Activated naive CD4-positive, alpha-beta T cell treated with anti-CD3 and anti-CD28 coated beads, Interleukin-2, amount 10 ng/mL, durations not matched to agents 7 days and 5 days (primary cell): ENCODE measurements at regions not wholly inside any gene's neighbourhood (a gene's known extent, or its start where the extent isn't known, plus 50 kb on each side); places are given as distances from the start of the nearest gene placed in this dataset.

ENCODE experiments used
- CTCF ChIA-PET: fragments of 350-600 bp; sonication (Branson Sonifier 250); formaldehyde crosslinking; loops from one replicate; lab custom pipeline; 2021; ENCODE audit warnings: antibody characterized with exemption; lab: Charles Lee
- DNase-seq: peaks from one replicate; pipeline ENCODE4 v3.0.0-alpha.2; 2020
- H3K27ac Mint-ChIP-seq: one replicate; pipeline ENCODE4 v1.8.0; 2021; ENCODE audit warnings: mild to moderate bottlenecking, moderate library complexity, mixed read lengths
- H3K27me3 Mint-ChIP-seq: one replicate; pipeline ENCODE4 v1.8.0; 2021; ENCODE audit warnings: mild to moderate bottlenecking, mixed read lengths
- H3K36me3 Mint-ChIP-seq: one replicate; pipeline ENCODE4 v1.8.0; 2021; ENCODE audit warnings: mixed read lengths
- H3K4me1 Mint-ChIP-seq: one replicate; pipeline ENCODE4 v1.8.0; 2021; ENCODE audit warnings: mixed read lengths
- H3K4me3 Mint-ChIP-seq: one replicate; pipeline ENCODE4 v1.8.0; 2021; ENCODE audit warnings: mild to moderate bottlenecking, moderate library complexity, mixed read lengths
- H3K9me3 Mint-ChIP-seq: one replicate; pipeline ENCODE4 v1.8.0; 2021; ENCODE audit warnings: mixed read lengths

DNA sequence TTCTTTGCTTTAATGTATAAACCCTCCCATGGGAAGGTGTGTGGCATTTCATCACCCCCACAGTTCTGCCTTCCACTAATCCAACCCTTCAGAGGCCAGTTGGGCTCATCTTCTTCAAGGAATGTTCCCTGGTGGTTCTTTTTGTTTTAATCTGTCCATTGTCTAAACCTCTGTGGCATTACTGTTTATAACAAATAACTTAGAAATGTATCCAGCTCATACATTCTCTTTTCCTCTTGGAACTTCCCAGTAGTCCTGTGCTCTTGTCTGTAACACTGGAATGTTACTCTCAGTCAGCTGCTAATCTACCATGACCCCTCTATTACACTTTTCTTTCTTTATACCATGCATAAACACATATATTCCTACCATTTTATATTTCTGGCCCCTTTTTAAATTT, 213.5 kb upstream of the TARS1 start:
- H3K4me3 Mint-ChIP-seq, result no peak overlapping the region
- no peaks in the 10 kb centered on the region for H3K36me3 Mint-ChIP-seq
- peaks cover 2% of the 10 kb centered on the region for H3K9me3 Mint-ChIP-seq
- no peak for DNase-seq
- no peaks in the 10 kb centered on the region for H3K4me1 Mint-ChIP-seq
- no peak overlapping the region for H3K27ac Mint-ChIP-seq
- H3K27me3 Mint-ChIP-seq, result no peaks in the 10 kb centered on the region
- CTCF ChIA-PET, result no interaction called here

DNA sequence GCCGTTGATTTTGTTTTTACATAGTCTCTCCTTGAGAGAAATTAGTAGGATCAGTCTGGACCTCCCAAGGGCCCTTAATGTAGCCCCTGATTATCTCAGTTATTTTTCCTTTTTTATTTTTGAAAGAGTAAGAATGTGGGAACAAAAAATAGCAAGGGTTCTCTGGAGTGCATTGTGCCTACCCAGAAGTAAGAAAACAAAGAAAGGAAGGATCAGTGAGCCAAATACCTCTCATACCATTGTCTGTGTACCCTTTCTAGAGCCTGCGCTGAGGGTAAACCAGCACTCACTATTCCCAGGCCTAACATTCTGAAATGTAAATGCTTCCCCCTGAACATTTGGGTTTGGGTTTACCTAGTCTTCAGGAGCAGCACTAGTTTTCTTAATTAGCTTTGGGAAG, 213.0 kb upstream of the TARS1 start:
- CTCF ChIA-PET, result no interaction called here
- H3K27me3 Mint-ChIP-seq, result no peaks in the 10 kb centered on the region

DNA sequence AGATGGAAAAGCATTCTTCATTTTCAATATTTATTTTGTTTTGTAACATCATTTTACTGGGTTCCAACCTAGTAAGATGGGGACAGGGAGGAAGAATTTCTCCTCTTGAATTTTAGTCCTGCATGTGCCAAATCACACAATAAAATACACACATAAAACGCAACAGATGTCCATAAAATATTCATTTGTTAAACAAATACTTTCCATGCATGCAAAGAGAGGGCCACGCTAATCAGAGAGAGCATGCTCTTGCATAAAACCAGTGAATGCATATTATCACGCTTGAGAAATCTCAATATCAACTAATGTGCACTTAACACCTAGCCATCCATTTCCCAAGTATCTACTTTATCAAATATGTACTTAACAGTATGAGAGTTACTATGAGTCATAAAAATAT, 212.6 kb upstream of the TARS1 start:
- Mint-ChIP-seq H3K27me3 (no peaks in the 10 kb centered on the region), H3K36me3 (no peaks in the 10 kb centered on the region), H3K4me3 (no peak overlapping the region), H3K4me1 (no peaks in the 10 kb centered on the region), H3K9me3 (peaks cover 2% of the 10 kb centered on the region), H3K27ac (no peak overlapping the region)
- no peak for DNase-seq
- CTCF ChIA-PET, result no interaction called here

More for the DNA sequence above, 213.0 kb upstream of the TARS1 start:
- Mint-ChIP-seq H3K4me3 (no peak overlapping the region), H3K4me1 (no peaks in the 10 kb centered on the region), H3K36me3 (no peaks in the 10 kb centered on the region), H3K9me3 (peaks cover 2% of the 10 kb centered on the region), H3K27ac (no peak overlapping the region)
- DNase-seq, result no peak

DNA sequence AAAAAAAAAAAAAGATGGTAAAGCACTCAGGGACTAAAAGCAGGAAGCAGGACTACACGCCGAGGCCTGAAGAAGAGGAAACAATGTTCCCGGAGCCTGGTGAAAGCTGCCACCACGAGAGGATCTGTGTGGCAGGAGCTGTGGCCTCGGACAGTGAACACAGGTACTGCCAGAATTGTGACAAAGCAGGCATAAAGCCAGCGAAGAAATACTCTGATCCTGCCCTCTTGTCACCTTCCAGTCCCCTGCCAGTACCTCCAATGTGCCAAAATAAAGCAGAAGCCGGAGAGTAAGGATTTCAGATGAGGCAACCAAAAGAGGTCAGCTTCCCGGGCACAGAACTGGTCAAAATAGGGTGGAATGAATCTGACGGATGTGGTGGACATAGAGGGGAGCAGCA, 211.5 kb upstream of the TARS1 start:
- H3K9me3 Mint-ChIP-seq, result peaks cover 2% of the 10 kb centered on the region
- no peak for DNase-seq
- H3K4me1 Mint-ChIP-seq, result no peaks in the 10 kb centered on the region
- H3K27ac Mint-ChIP-seq, result no peak overlapping the region
- H3K4me3 Mint-ChIP-seq, result no peak overlapping the region
- H3K27me3 Mint-ChIP-seq, result no peaks in the 10 kb centered on the region
- CTCF ChIA-PET, result no interaction called here
- no peaks in the 10 kb centered on the region for H3K36me3 Mint-ChIP-seq

DNA sequence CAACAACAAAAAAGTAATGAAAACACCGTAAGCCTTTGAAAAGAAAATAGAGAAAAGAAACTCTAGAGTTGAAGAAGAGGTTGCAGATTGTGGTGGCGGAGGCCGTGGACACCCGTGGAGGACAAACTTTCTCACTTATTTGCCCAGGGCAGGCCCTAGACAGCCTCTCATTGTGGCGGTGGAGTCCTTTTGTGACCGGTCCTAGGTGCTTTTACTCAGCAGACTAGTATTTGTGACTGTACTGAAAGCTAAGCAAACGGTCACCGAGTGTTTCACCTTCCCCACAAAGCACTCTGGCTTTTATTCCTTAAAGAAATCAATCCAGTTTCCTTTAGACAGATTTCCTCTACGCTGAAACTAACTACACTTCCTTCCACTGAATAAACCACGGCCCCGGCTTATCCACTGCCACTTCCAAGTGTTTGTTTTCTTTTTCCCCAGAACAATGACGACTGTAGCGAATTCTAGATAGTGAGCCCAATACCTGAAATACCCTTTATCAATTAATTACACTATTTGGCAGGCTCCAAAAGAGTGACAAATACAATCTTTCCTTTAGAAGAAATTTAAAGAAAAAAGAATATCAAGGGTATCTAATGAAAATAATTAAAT, 210.2 kb upstream of the TARS1 start:
- Mint-ChIP-seq H3K27ac (no peak overlapping the region), H3K36me3 (no peaks in the 10 kb centered on the region), H3K27me3 (no peaks in the 10 kb centered on the region), H3K4me3 (no peak overlapping the region), H3K9me3 (peaks cover 2% of the 10 kb centered on the region), H3K4me1 (peaks cover 9% of the 10 kb centered on the region)
- DNase-seq, result no peak
- CTCF ChIA-PET, result no interaction called here

DNA sequence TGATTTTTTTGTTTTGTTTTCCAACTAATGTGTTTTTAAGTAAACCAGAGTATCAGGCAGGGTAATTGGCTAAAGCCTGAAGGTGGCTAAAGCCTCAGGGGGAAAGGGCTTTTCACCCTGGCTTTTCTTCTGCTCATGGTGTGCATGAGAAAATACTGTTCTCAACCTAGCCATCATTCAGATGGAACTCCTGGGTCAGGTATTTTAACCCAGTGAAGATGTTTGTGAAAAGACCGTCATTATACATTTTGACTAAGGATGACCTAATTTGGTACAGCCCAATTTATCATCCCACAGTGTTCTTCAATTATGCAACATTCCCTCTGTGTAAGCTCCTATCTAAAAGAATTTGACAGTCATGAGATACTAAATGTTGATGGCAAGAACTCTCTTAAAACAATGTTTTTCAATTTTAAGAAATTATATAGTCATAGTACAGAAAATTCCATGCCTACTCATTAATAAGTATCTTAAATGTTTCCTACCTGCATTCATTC, 209.5 kb upstream of the TARS1 start:
- Mint-ChIP-seq H3K4me3 (no peak overlapping the region), H3K4me1 (peaks cover 16% of the 10 kb centered on the region), H3K9me3 (peaks cover under 1% of the 10 kb centered on the region), H3K27me3 (no peaks in the 10 kb centered on the region), H3K36me3 (no peaks in the 10 kb centered on the region), H3K27ac (no peak overlapping the region)
- DNase-seq, result no peak
- CTCF ChIA-PET, result no interaction called here

DNA sequence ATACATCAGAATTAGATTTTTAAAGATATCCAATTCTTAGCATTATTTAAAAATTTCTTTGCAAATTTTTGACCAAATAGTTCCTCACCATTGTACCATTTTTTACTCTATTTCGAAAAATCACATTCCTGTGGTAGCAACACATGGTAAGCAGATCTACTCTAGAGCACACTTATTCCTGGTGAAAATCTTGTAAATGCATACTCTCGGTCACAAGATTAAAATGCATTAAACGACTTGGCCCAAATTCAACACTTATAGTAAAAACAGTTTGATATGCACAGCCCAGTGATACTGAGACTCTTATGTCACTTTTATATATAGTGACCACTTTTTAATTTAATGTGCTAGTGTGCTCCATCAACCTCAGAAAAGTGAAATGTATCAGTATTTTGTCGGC, 208.8 kb upstream of the TARS1 start:
- DNase-seq, result no peak
- CTCF ChIA-PET, result no interaction called here
- Mint-ChIP-seq H3K4me3 (no peak overlapping the region), H3K36me3 (no peaks in the 10 kb centered on the region), H3K27ac (no peak overlapping the region), H3K9me3 (no peaks in the 10 kb centered on the region), H3K4me1 (peaks cover 22% of the 10 kb centered on the region), H3K27me3 (no peaks in the 10 kb centered on the region)

DNA sequence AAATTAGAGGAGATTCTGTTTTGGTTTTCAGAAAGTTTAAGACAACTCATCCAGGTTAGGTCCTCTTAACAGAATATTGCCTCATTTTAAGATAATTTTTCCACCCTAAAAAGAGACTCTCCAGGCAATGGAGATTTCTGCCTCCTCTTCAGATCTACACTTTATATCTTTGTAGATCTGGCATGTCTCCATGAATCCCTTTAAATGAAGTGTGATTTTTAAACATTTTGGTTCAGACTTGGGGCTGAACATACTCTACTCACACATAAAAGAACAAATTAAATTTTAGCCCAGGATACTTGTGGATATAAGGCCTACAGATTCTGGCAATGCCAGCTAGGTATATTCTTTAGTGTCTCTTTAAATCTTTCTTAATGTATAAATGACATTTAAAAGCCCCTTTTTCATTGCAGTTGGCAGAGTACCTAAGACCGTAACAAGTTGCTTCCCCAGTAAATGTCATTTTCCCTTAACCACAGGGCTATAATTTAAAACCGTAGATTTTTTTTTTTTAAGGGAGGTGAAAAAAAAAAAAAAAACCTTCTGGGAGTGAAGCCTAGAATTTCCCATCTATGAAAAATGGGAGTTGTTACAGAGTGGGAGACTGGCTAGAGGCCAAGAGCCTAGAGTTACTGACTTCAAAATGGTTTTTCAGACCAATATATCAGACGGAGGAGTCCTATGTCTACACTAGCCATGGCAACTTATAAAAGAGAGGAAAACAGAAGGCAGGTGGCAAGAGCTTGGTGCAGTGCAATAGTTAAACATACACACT, 207.8 kb upstream of the TARS1 start:
- Mint-ChIP-seq H3K9me3 (peaks cover 3% of the 10 kb centered on the region), H3K27me3 (no peaks in the 10 kb centered on the region), H3K4me1 (peaks cover 29% of the 10 kb centered on the region), H3K4me3 (no peak overlapping the region), H3K27ac (no peak overlapping the region), H3K36me3 (no peaks in the 10 kb centered on the region)
- DNase-seq, result no peak
- CTCF ChIA-PET, result no interaction called here

DNA sequence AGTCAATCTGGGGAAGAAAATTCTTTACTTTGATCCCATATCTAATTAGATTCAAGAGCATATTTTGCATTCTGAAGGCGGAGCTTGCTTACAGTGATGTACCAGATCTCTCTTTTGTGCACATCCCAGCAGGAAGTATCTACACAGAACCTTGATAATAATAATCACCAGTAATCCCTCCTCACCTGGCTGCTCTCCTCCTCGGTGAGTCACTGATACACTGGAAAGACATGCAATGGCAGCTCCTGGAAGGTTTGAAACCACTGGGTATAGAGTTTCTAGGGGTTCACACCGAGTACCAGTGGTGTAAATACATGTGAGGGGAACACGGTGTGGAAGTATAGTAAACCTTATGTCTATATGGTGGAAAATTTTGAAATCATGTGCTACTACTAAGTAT, 205.5 kb upstream of the TARS1 start:
- peaks cover 39% of the 10 kb centered on the region for H3K4me1 Mint-ChIP-seq
- CTCF ChIA-PET, result no interaction called here

DNA sequence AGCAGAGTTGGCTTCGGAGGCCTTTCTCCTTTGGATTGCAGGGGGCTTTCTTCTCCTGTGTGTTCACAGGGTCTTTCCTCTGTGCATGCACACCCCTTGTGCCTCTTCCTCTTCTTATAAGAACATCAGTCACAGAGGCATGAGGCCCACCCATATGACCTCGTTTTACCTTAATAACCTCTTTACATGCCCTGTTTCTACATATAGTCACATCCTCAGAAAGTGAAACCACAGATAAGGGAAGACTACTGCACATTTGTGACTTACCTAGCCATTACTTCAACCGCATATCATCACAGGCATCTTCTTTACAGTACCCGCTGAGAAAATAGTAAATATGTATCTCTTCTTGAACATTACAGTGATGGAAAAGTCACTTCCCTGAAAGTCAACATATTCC, 204.9 kb upstream of the TARS1 start:
- Mint-ChIP-seq H3K4me1 (peaks cover 41% of the 10 kb centered on the region), H3K36me3 (no peaks in the 10 kb centered on the region), H3K9me3 (peaks cover 3% of the 10 kb centered on the region), H3K27ac (peak overlapping the region; percentile 87), H3K4me3 (no peak overlapping the region), H3K27me3 (no peaks in the 10 kb centered on the region)
- no peak for DNase-seq
- CTCF ChIA-PET, result no interaction called here

More for the DNA sequence above, 205.5 kb upstream of the TARS1 start:
- DNase-seq, result no peak
- Mint-ChIP-seq H3K27me3 (no peaks in the 10 kb centered on the region), H3K9me3 (peaks cover 3% of the 10 kb centered on the region), H3K36me3 (no peaks in the 10 kb centered on the region), H3K27ac (peak overlapping the region; percentile 87), H3K4me3 (no peak overlapping the region)

DNA sequence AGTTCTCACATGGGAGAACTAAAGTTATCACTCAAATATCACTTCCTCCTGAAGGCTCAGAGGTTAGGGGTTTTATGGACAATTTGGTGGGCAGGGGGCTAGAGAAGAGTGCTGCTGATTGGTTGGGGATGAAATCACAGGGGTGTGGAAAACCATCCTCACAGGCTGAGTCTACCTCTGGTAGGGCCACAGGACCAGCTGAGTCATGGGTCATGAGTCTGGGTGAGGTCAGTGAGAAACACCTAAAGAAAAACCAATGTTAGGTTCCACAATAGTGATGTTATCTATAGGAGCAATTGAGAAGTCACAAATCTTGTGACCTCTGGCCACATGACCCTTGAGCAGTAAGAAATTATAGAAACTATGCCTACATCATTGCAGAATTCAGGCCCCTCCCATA, 203.3 kb upstream of the TARS1 start:
- Mint-ChIP-seq H3K27ac (no peak overlapping the region), H3K36me3 (no peaks in the 10 kb centered on the region), H3K4me3 (no peak overlapping the region), H3K4me1 (peaks cover 57% of the 10 kb centered on the region), H3K27me3 (no peaks in the 10 kb centered on the region), H3K9me3 (peaks cover 3% of the 10 kb centered on the region)
- CTCF ChIA-PET, result no interaction called here
- no peak for DNase-seq

DNA sequence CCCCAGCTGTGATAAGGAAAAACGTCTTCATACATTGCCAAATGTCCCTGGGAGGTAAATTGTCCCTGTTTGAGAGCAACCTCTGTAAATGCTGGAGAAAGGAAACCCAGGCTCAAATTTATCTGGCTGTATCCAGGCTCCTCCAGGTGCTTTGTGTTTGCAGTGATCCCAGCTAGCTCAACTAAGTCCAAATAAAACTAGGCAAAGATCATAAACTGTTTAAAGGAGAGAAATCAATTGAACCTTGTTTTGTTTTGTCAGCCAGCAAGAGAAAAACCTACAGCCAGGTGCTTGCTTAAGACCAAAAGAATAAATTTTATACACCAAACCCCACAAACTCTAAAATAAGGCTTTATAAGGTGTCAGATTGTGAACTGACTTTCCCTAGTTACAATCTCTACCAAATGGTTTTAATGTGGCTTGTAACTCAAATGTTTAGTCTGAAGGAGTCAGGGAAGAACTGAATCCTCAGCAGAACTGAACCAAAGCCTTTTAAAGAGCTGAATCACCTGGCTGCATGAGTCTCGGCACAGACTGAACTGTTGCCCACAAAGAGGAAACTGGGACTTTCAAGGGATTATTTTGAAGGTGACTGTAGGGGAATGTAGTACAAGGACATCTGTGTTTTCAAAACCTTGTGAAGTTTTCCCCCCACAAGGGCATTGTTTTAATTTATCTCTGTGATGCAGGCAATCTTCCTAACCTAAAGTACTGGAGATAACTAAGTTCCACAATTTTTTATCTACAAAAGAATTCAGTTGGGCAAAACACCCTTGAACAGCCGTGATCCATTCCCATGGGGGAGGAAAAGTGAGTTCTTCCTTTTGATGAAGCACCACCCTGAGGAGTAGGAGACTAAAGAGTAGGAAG, 201.7 kb upstream of the TARS1 start:
- CTCF ChIA-PET, result no interaction called here
- DNase-seq, result no peak

DNA sequence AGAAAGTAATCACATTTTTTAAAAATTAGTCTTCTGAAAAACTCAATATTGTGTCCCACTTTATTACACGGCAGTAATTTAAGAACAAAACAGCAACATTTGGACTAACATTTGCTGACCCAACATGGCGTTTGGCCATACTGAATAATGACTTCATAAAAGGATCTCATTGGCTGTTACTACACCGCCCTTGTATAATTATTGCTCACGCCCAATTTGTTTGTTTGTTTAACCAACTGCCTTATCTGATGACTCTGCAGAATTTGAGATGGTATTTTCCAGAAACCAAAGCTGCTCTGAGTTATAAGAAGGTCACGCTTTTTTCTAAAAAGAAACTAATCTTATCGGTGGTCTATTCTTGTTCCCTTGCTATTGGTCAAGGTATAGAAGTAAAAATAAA, 200.2 kb upstream of the TARS1 start:
- CTCF ChIA-PET, result no interaction called here
- no peaks in the 10 kb centered on the region for H3K27me3 Mint-ChIP-seq
- H3K36me3 Mint-ChIP-seq, result peaks cover 3% of the 10 kb centered on the region
- peaks cover 51% of the 10 kb centered on the region for H3K4me1 Mint-ChIP-seq
- no peak for DNase-seq
- no peak overlapping the region for H3K27ac Mint-ChIP-seq
- no peak overlapping the region for H3K4me3 Mint-ChIP-seq
- H3K9me3 Mint-ChIP-seq, result peaks cover 3% of the 10 kb centered on the region

More for the DNA sequence above, 201.7 kb upstream of the TARS1 start:
- peaks cover 3% of the 10 kb centered on the region for H3K9me3 Mint-ChIP-seq
- no peak overlapping the region for H3K27ac Mint-ChIP-seq
- no peaks in the 10 kb centered on the region for H3K27me3 Mint-ChIP-seq
- no peak overlapping the region for H3K4me3 Mint-ChIP-seq
- H3K4me1 Mint-ChIP-seq, result peaks cover 60% of the 10 kb centered on the region
- H3K36me3 Mint-ChIP-seq, result peaks cover 3% of the 10 kb centered on the region

DNA sequence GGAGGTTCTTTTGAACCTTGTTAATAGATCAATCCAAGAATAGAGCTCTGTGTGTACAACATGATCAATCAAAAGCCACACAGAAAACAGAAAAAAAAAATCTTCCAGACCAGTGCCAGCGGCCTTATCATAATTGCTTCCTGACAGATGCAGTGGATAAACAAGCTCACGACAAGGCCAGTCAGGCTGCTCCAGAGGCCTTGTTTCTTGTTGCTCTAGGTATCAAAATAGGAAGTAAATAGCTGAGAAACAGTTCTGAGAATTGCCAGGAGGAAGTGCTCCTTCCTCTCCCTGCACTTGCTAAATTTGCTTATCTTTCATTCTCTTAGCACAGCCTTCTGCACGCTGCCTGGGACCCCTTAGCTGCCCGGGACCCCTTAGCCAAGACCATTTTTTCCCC, 199.0 kb upstream of the TARS1 start:
- Mint-ChIP-seq H3K27me3 (peaks cover 5% of the 10 kb centered on the region), H3K4me1 (peaks cover 39% of the 10 kb centered on the region), H3K27ac (peak overlapping the region; percentile 84), H3K4me3 (no peak overlapping the region), H3K36me3 (peaks cover 3% of the 10 kb centered on the region), H3K9me3 (peaks cover 3% of the 10 kb centered on the region)
- no peak for DNase-seq
- CTCF ChIA-PET, result interaction anchor here (1.2 kb wide), 1 partner anchor 13 kb away, joined by 3 read pairs; no protein-coding TSS in a partner anchor
